K562 (cell line): ENCODE measurements at regions not wholly inside any gene's neighbourhood (a gene's known extent, or its start where the extent isn't known, plus 50 kb on each side); places are given as distances from the start of the nearest gene placed in this dataset.

ENCODE experiments used
- EZH2 ChIP-seq: IDR thresholded peaks from 2 replicates; pipeline ENCODE4 v1.6.1; 2012; ENCODE audit warnings: low read depth, mild to moderate bottlenecking, inconsistent platforms, low read length, borderline replicate concordance
- FOXA1 ChIP-seq: fragments of 450-650 bp; IDR thresholded peaks from 2 replicates; pipeline ENCODE4 v1.6.1; 2016; ENCODE audit warnings: mild to moderate bottlenecking, borderline replicate concordance
- HNRNPK ChIP-seq: fragments of 200-400 bp; formaldehyde crosslinking; IDR thresholded peaks from one replicate; pipeline ENCODE4 v1.6.1; 2018; ENCODE audit warnings: mild to moderate bottlenecking, low read depth, low read length; ENCODE audit not compliant: poor library complexity, severe bottlenecking
- SETDB1 ChIP-seq: IDR thresholded peaks from one replicate; pipeline ENCODE4 v1.6.1; 2012; ENCODE audit warnings: low read length, control low read depth, inconsistent platforms
- STAT5B ChIP-seq: fragments of 250-450 bp; sonication (Bioruptor Pico); IDR thresholded peaks from 2 replicates; pipeline ENCODE4 v1.8.0; 2021; ENCODE audit warnings: mild to moderate bottlenecking, inconsistent platforms
- ZNF174 ChIP-seq: fragments of 250-450 bp; sonication (Bioruptor Pico); IDR thresholded peaks from 2 replicates; pipeline ENCODE4 v1.4.0; 2020; ENCODE audit warnings: mild to moderate bottlenecking
- ZNF175 ChIP-seq: fragments of 200-800 bp; sonication (Bioruptor generic); IDR thresholded peaks from 2 replicates; pipeline ENCODE4 v1.6.1; 2016; ENCODE audit warnings: low read depth, mild to moderate bottlenecking, missing genetic modification characterization, missing compliant biosample characterization
- ZNF76 ChIP-seq: fragments of 250-450 bp; sonication (Bioruptor Pico); IDR thresholded peaks from 2 replicates; pipeline ENCODE4 v1.4.0; 2020; ENCODE audit warnings: mild to moderate bottlenecking, moderate library complexity, borderline replicate concordance
- TF ChIP-seq, protein P1 (sequence below): sonication (generic); formaldehyde crosslinking; IDR thresholded peaks from 2 replicates; pipeline ENCODE4 v1.8.0; 2022; ENCODE audit warnings: mild to moderate bottlenecking, missing genetic modification reagents
- TF ChIP-seq, protein P2 (sequence below), 3 experiments: fragments of 200-800 bp in 1 of 3; fragments of 250-450 bp in 1 of 3; fragments of 450-650 bp in 1 of 3; sonication (Bioruptor Pico) in 1 of 3; sonication (Bioruptor generic) in 1 of 3; formaldehyde crosslinking in 1 of 3; IDR thresholded peaks; 2 replicates each; pipeline versions ENCODE4 v1.6.1 to v1.8.0; 2016 to 2022; ENCODE audit warnings: mild to moderate bottlenecking in 2 of 3, missing genetic modification characterization in 2 of 3, missing compliant biosample characterization in 1 of 3, moderate library complexity in 1 of 3
- TF ChIP-seq, protein P3 (sequence below), 3 experiments: IDR thresholded peaks in 2 of 3; conservative IDR thresholded peaks in 1 of 3; 2 replicates each; pipeline ENCODE4 v1.5.1; 2011 to 2012; ENCODE audit warnings: low read length in 3 of 3, mild to moderate bottlenecking in 3 of 3, control low read depth in 2 of 3, improper control_type of control experiment in 1 of 3, inconsistent platforms in 1 of 3, low read depth in 1 of 3, mixed read lengths in 1 of 3, moderate library complexity in 1 of 3; ENCODE audit not compliant: insufficient read depth in 2 of 3
- TF ChIP-seq, protein P4 (sequence below): sonication (generic); formaldehyde crosslinking; IDR thresholded peaks from 2 replicates; pipeline ENCODE4 v1.8.1; 2023; ENCODE audit warnings: mild to moderate bottlenecking, missing genetic modification reagents

DNA sequence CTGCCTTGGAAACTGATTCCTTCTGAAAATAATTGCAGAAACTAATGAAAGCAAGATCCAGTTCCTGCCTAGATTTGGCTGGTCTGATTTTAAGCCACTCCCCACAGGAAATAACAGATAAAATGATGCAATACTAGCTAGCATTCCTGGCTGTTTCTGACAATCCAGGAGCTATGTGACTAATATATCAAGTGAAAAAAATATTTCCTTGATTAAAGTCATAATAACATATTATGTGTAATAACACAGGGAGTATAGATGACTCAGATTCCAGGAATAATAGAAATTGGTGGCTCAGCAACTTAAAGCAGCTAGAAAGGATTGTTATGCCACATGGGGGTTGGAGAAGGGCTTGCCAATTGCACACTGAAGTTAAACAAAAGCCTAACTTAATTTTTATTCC, 182.7 kb upstream of the SALL4 start:
- no peak for TF ChIP-seq FOXA1
- TF ChIP-seq HNRNPK: no peak
- TF ChIP-seq, protein P1, sequence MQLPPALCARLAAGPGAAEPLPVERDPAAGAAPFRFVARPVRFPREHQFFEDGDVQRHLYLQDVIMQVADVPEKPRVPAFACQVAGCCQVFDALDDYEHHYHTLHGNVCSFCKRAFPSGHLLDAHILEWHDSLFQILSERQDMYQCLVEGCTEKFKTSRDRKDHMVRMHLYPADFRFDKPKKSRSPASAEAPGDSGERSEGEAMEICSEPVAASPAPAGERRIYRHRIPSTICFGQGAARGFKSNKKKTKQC (CRISPR knock-in tag): no peak
- TF ChIP-seq ZNF175 (CRISPR knock-in tag): no peak
- TF ChIP-seq EZH2: no peak
- TF ChIP-seq, protein P2, sequence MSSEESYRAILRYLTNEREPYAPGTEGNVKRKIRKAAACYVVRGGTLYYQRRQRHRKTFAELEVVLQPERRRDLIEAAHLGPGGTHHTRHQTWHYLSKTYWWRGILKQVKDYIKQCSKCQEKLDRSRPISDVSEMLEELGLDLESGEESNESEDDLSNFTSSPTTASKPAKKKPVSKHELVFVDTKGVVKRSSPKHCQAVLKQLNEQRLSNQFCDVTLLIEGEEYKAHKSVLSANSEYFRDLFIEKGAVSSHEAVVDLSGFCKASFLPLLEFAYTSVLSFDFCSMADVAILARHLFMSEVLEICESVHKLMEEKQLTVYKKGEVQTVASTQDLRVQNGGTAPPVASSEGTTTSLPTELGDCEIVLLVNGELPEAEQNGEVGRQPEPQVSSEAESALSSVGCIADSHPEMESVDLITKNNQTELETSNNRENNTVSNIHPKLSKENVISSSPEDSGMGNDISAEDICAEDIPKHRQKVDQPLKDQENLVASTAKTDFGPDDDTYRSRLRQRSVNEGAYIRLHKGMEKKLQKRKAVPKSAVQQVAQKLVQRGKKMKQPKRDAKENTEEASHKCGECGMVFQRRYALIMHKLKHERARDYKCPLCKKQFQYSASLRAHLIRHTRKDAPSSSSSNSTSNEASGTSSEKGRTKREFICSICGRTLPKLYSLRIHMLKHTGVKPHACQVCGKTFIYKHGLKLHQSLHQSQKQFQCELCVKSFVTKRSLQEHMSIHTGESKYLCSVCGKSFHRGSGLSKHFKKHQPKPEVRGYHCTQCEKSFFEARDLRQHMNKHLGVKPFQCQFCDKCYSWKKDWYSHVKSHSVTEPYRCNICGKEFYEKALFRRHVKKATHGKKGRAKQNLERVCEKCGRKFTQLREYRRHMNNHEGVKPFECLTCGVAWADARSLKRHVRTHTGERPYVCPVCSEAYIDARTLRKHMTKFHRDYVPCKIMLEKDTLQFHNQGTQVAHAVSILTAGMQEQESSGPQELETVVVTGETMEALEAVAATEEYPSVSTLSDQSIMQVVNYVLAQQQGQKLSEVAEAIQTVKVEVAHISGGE (CRISPR knock-in tag; IDR thresholded peaks at IDR 0.05): no peak
- TF ChIP-seq, protein P3, sequence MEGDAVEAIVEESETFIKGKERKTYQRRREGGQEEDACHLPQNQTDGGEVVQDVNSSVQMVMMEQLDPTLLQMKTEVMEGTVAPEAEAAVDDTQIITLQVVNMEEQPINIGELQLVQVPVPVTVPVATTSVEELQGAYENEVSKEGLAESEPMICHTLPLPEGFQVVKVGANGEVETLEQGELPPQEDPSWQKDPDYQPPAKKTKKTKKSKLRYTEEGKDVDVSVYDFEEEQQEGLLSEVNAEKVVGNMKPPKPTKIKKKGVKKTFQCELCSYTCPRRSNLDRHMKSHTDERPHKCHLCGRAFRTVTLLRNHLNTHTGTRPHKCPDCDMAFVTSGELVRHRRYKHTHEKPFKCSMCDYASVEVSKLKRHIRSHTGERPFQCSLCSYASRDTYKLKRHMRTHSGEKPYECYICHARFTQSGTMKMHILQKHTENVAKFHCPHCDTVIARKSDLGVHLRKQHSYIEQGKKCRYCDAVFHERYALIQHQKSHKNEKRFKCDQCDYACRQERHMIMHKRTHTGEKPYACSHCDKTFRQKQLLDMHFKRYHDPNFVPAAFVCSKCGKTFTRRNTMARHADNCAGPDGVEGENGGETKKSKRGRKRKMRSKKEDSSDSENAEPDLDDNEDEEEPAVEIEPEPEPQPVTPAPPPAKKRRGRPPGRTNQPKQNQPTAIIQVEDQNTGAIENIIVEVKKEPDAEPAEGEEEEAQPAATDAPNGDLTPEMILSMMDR (IDR thresholded peaks at IDR 0.05 in 2 of 3, conservative IDR thresholded peaks at IDR 0.05 in 1 of 3; ENCODE audit: insufficient read depth in 2 of 3, low read depth in 1 of 3, low read length in 3 of 3): no peak
- no peak for TF ChIP-seq SETDB1
- no peak for TF ChIP-seq ZNF174 (CRISPR knock-in tag)
- no peak for TF ChIP-seq ZNF76 (CRISPR knock-in tag)
- TF ChIP-seq, protein P4, sequence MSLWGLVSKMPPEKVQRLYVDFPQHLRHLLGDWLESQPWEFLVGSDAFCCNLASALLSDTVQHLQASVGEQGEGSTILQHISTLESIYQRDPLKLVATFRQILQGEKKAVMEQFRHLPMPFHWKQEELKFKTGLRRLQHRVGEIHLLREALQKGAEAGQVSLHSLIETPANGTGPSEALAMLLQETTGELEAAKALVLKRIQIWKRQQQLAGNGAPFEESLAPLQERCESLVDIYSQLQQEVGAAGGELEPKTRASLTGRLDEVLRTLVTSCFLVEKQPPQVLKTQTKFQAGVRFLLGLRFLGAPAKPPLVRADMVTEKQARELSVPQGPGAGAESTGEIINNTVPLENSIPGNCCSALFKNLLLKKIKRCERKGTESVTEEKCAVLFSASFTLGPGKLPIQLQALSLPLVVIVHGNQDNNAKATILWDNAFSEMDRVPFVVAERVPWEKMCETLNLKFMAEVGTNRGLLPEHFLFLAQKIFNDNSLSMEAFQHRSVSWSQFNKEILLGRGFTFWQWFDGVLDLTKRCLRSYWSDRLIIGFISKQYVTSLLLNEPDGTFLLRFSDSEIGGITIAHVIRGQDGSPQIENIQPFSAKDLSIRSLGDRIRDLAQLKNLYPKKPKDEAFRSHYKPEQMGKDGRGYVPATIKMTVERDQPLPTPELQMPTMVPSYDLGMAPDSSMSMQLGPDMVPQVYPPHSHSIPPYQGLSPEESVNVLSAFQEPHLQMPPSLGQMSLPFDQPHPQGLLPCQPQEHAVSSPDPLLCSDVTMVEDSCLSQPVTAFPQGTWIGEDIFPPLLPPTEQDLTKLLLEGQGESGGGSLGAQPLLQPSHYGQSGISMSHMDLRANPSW: no peak
- no peak for TF ChIP-seq STAT5B
